NCI-H1930 (cell line): ENCODE measurements at regions not wholly inside any gene's neighbourhood (a gene's known extent, or its start where the extent isn't known, plus 50 kb on each side); places are given as distances from the start of the nearest gene placed in this dataset.
A peak's percentile ranks its signal among the peaks of the same experiment; 100 is the strongest.

Experiments used
- DNase-seq, 2 experiments: peaks; one replicate each; lab custom pipeline; 2025; lab: John Stamatoyannopoulos, UW

DNA sequence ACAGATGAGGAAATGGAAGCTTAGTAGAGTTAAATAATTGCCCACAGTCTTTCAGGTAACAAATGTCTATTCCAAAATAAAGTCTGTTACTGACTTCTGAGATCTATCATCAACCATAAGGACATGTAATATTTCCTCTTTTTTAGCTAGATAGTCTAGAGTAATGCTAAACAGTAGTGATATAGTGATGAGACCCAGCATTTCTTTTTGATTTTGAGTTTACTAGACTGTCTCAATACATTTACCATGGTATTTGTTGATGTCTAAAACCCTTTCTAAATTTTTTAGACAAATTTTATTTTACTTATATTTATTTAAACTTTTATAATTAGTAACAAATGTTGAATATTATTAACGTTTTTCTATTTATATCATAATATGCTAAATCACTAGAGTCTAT is 465.1 kb upstream of the SLIT2 start:
- DNase-seq: no peak

DNA sequence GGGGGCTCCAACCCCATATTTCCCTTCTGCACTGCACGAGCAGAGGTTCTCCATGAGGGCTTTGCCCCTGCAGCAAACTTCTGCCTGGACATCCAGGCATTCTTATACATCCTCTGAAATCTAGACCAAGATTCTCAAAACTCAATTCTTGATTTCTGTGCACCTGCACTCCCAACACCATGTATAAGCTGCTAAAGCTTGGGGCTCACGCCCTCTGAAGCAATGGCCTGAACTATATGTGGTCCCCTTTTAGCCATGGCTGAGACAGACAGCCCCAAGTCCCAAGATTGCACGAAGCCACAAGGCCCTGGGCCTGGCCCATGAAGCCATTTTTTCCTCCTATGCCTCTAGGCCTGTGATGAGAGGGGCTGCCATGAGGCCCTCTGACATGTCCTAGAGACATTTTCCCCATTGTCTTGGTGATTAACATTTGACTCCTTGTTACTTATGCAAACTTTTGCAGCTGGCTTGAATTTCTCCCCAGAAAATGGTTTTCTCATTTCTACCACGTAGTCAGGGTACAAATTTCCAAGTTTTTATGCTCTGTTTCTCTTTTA is 468.0 kb upstream of the SLIT2 start:
- no peak for DNase-seq

DNA sequence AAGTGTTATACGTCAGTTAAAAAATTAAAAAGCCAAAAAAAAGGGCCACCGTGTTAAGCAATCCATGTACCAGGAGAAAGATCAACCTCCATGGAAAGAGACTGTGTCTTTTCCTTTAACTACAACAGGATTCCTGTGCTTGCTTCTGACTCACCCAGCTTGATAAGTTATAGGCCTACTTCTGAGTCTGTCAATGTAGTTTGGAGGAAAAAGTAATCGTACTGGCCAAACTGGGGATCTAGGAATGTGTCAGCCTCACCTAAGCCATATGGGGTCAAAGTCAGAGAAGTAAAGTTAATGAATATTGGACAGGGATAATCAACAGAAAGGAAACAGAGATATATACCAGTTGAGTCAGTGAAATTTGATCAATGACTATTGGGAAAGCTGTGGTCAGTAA is 470.8 kb upstream of the SLIT2 start:
- no peak for DNase-seq

DNA sequence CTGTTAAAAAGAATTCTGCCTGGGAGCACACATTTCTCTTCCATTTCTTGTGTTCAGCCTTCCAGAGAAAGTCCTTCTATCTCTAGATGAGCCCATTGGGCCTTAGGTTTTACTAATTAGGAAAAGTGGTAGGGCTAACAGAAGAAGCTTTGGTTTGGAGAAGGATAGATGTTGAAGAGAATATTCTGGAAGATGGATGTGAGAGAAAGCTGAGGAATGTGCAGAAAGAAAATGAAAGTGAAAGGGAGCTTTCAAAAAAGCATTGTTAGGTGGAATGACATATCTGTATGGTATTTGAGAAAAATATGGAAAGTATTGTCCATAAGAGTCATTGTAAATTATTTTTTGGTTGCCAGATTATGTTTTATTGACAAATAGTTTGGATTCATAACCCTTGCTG is 474.8 kb upstream of the SLIT2 start:
- DNase-seq: no peak

DNA sequence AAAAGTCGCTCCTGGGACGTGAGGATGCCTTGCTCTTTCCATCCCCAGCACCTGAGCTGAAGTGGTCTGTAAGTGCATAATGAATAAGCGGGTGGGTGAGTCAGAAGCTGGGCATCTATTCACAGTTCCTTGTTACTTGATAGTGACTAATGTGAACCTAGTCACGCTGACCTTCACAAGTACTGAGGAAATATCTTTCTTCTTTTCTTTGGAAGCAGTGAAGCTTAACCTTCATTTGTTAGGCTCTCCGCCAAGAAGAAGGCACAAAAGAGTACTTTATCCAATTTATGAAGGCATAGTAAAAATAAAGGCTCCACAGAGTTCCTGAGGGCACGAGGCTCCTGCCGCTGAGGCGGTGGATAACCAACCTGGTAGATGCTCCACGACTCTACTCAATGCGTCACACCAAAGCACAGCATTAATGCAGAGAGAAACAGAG is 475.7 kb upstream of the SLIT2 start:
- DNase-seq: no peak

DNA sequence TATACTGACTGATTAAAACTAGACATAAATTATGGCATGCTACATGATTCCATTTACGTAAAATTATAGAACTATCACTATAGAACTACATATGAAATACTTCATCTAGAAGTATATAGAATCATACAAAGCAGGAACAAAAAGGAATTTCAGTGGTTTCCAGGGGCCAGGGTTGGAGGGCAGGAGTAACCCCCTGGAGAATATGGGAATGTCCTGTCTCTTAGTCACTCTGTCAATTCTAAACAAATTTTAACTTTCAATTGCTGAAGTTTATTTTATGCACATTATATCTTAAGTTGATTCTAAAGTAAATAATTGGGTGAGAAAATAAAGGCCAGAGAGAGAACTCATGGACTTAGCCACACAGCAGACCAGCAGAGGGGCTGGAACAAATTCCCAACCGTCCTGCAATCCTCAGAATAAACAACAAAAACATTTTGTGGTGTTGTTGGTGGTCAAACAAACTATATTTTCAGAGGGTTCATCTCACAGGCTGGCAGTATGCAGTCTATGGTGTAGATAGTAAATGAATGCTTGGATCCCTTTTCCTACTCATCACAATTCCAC is 476.9 kb upstream of the SLIT2 start:
- DNase-seq: no peak

DNA sequence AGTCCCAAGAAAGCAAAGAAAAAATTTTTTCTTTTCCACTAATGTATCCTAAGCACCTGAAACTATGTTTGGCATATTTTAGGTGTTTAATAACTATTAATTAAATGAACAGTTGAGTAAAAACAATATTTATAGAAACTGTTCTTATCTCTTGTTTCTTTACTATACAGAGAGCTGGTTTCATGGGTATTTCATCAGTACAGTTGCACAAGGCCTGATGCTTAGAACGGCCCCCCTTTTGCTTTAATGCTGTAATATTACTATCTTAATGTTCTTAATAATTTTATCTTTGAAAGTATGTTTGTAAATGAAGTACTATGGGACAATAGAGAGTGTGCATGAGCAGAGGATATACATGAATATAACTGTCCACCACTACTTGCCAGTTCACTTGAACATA is 479.1 kb upstream of the SLIT2 start:
- no peak for DNase-seq

DNA sequence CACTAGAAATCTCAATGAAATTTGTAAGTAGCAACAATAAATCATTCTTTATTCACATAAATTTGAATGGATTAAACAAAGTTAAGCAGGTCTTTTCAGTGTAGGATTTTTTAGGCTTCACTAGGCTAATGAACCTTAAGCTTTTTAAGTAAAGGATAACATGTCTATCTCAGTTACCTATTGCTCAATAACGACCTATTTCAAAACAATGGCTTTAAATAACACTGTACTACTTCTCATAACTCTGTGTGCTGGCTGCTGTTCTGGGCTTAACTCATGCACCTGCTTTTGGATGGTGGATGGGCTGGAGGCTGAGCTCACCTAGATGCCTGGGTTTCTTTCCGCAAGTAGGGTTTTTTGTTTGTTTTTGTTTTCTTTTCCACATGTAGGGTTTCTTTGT is 495.0 kb upstream of the SLIT2 start:
- no peak for DNase-seq

DNA sequence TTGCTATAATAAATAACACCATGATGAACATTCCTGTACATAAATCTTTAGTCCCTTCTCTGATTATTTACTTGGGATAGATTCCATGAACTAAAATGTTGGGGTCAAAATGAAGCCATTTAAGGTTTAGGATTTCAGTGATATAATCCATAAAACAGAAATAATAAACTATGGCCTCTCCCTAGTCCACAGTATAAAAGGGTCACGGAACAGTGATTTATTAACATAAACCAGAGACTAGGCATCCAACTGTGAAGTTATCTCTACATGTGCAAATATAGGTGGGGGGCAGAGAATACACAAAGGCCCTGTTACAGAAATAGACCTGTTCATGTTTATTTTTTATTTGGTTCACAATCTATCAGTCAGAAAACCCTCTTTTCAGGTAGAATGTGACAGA is 499.1 kb upstream of the SLIT2 start:
- DNase-seq: no peak

DNA sequence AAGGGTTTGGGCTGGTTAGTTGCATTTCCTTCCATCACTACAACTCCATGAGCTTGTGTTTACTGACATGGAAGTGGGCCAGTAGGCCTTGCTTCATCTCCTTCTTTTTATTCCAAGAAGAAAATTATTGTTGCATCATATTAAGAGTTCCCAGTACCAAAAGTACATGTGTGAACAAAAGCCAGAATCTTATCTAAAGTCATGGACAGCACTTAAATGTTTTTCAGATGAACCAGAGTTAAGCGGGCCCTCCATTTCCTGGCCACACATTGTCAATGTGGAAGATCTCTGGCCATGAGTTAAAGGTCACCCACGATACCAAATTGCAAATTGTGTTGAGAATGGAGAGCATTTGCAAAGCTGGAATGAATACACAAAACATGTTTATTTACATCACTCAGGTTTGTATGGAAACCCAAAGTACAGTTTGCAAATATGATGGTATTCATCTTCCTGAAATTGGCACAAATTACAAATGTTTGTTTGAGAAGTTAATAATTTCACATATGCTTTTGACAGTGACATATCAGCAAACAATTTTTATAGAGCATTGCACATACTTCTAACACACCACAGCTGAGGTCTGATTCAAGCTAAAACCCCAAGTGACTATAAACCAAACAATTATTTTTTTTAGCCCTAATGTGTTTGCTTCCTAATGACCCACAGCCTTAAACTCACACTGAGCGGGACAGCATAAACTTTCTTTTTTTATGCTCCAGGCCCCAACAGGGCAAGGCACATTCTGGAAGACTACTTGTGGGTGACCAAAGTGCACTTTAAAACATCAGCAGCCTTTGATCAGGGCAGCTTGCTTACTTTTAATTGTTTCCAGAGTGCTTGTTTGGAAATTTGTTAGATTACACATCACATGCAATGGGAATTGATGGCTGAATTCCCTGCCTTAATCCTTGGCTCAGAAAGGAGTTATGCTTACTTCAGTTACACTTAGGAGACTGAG is 502.9 kb upstream of the SLIT2 start:
- DNase-seq: no peak

DNA sequence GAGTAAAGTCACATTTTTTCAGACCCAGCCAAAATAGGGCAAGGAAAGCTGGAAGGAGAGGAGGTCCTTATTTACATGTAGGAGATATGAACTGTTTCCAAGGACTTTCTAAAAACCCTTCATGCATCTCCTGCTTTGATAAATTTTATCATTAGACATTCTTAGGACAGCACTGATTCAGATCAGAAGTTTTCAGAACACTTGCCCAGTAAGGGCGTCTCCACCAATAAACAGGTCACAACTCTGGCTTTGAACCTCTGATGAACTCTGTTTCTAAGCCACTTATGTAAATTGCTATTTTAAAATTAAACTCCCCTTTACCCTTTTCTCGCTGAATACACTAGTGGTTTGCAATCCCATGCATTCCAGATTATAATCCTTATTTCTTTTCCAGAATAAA is 505.3 kb upstream of the SLIT2 start:
- DNase-seq: no peak

DNA sequence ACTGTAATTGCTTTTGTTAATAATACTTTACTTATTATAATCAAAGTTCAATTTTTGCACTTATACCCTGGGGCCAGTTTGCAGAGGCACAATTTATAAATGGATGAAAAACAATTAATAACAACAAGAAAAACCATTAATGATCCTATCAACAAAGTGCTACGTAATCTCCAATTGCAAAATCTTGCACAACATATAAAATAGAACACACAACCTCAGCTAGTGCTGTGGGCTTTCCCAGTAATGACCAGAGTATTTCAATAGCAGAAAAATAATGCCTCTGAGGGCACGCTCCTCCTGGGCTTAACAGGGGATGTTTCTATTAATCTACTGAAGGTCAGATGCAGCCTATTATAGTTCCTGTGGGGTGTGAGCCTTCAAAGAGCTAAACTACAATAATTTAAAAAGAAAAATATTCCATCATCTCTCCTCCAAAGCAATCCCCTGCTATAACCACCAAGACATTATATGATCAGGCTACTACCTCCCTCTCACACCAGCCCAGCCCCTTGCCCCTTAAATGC is 508.5 kb upstream of the SLIT2 start:
- DNase-seq: no peak

DNA sequence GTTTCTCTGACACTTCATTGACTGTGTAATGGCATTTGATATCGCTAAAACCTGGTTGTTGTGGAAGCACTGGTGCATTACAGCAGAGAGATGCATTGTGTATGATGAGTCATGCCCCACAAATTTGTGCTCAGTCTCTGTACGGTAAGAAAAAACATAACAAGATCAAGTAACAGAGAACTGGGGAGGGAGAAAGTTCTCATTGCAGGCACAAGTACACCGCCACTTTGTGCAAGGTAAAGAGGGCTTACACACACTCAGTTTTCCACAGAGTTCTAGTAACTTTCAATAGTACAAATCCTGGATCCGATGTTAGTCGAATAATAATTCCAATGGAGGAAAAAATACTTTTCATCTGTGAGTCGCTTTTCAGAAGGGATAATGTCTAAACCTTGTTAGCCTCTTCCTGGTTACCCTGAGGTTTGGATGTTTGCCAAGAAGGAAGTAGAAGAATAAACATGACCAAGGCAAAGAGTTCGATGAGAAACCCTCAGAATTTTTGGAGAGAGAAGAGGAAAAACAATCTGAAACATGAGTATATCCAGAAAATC is 512.5 kb upstream of the SLIT2 start:
- DNase-seq: no peak

DNA sequence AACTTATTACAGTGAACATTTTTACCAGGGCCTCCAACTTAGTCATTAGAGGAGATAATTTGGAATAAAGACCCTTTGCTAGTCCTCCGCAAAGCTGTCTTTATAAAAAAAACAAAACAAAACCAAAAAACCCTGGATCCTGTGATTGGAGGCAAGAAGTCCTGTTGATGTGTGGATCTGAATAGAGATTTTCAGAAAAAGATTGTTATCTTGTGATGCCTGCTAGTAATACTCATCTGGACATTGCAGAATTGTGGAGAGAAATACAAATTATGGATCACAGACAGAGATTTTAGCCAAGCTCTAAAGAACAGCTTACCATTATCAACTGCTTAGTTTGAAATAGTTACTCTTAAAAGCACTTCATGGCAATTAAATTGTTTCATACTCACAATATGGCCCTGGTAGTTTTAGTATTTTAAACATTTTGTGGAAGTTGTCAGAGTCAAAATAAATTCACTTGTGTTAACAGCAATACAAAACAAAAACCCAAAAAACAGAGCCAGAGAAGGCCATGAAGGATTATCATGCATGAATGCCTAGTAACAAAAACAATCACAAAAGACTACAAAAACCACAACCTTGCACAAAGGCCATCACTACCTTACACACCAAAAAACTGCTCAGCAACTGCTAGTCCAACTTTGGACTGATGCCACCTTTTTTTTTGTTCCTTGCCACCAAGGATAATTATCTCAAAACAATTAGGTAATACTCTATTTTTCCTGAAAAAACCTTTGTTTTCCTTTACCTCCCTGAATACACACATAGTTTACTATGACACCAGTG is 514.5 kb upstream of the SLIT2 start:
- DNase-seq: peak in 1 of 2 experiments; percentile 4

DNA sequence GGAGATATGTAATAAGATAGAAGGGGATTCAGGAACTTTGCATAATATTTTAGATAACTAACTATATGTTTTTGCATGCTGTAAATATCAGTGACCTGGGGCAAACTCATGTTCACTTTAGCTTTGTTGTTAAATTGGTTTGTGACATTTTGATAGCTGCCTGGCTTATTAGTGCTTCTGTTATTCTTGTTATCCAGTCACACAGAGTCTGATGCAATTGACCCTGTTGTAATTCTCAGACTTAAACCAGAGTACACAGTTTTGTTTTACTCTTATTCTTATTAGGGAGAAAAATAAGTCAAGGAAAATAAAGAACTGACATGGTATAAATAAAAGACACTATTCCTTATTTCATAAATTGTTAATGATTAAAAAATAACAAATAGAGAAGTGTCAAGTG is 516.7 kb upstream of the SLIT2 start:
- DNase-seq: no peak

DNA sequence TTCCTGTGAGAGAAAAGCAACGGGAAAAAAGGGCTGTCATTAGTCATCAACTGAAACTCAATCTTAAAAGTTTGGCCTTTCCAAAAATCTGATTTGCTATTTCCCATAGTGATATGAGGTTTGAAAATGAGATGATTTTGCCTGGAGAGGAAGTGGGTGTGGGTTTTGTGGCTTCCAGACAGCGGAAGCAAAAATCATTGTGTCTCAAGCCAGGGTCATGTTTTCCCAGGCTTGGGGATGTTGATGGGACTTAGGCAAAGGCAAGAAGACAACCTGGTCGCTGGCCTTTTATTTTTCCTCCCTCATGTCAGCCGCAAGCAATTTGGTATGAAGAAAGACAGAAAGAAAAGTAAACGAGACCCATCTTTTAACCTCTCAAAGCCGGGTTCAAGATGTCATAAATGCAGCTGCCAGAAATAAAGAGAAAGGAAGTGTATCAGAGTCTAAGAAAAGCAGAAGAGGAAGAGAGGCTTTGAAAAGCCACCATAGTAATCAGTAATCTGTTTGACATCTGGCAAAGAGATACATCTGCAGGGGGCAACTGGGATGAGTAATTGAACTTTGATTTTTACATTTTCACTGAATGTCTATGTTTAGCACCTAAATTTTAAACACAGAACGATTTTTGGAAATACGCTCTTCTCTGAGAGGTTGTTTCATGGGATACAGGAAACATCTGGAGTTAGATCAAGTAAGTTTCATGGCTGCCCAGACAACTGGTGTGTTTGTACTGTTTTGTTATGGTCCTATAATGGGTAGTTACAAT is 521.6 kb upstream of the SLIT2 start:
- DNase-seq: no peak

DNA sequence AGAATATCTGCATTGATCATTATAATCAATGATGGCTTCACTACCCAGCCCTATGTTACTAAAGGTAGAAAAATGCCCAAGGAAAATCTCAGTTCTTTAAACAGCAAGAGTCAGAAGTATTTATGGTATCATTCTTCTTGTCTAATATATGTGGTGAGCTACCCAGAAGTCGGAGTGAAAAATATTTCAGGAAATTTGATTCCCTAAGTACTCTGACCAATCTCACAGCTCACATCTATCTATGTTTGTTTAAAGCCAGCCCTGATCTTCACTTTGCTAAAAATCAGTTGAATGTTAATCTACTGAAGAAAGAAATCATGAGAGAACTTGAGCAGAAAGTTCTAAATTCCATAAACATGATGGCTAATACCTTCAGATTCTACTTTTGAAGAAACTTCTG is 522.9 kb upstream of the SLIT2 start:
- DNase-seq: no peak

DNA sequence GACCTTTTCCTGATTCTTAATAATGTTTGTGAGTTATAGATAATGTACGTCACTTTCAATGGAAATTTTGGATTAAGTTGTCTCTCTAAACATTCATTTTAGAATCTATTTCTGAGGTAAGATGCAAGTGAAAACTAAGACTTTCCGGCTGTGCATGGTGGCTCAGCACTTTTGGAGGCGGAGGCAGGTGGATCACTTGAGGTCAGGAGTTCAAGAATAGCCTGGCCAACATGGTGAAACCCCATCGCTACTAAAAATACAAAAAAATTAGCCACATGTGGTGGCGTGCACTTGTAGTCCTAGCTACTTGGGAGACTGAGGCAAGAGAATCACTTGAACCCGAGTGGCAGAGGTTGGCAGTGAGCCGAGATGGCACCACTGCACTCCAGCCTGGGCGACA is 524.6 kb upstream of the SLIT2 start:
- DNase-seq: no peak

DNA sequence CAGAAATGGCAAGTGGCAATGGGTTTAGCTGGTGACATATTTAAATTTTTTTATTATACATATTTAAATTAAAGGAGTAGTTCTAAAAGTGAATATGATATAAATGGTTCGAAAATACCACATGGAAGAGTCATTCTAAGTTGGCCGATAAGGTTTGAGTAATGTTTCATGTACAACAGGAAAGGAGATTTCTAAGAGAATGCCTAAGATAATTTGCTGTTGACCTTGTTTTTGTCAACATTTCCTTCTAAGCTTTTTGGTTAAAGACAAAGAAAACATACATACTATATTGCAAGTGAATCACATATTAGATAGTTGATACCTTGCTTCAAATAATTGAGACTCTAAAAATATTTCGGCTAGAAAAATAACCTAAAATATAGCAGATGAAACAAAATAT is 526.6 kb upstream of the SLIT2 start:
- DNase-seq: no peak

DNA sequence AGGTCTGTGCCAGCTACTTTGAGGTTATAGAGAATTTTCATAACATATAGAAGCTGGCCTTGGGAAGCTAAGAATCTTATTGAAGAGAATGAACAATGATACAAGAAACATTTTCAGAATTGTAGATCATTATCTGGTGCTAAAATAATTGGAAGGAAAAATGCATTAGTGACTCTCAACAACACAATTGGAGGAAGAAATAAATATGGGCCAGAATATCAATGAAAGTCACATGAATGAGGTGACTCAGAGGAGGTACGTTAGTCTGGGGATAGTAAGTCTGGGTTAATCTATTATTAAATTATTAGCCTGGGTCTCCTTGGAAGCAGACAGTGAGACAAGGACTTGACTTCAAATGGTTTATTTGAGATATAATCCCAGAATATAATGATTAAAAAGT is 529.3 kb upstream of the SLIT2 start:
- no peak for DNase-seq

DNA sequence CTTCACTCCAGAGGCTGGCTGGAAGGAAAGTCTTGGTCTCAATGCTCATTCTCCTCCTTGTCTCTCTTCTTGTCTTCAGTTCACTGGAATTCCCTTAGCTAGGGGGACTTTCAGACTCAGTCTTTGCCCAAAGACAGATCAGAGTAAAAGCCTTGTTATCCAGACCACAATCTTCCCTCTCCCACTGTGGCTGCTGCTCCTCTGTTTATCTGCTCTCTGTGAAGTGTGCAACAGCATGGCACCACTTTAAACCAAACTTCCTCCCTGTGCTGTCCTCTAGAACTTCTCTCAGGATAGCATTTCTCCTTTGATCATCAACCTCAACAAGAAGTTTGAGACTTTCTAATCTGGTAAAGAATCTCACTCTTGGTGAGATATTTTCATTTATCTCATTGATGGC is 530.1 kb upstream of the SLIT2 start:
- no peak for DNase-seq
